HCT116 (cell line): ENCODE measurements at regions not wholly inside any gene's neighbourhood (a gene's known extent, or its start where the extent isn't known, plus 50 kb on each side); places are given as distances from the start of the nearest gene placed in this dataset.

Source experiments
- ATAC-seq: fragments of 200-7000 bp; cut with Tn5 transposase; 2 replicates; pipeline ENCODE4 v1.9.1; 2020; ENCODE audit warnings: mild to moderate bottlenecking, moderate library complexity
- BruUV-seq: library from RNA; stranded (reverse); fragments of 400-500 nt; replicated peaks from 2 replicates; lab custom pipeline; 2021; lab: Mats Ljungman, UMichigan
- CTCF ChIA-PET: fragments of 300-600 bp; sonication (Branson Sonifier 250); formaldehyde crosslinking; loops from one replicate; lab custom pipeline; 2021; ENCODE audit warnings: antibody characterized with exemption; lab: Charles Lee
- POLR2A ChIA-PET: fragments of 300-600, 350-600 bp; sonication (Branson Sonifier 250); formaldehyde crosslinking; loops from one replicate; lab custom pipeline; 2021; ENCODE audit warnings: antibody characterized with exemption; lab: Charles Lee
- RAD21 ChIA-PET, 2 experiments: fragments of 300-600 bp; sonication (Branson Sonifier 250); formaldehyde crosslinking; loops; one replicate each; lab custom pipeline; 2023; ENCODE audit warnings: low total read pairs in 2 of 2; ENCODE audit not compliant: uncharacterized antibody in 2 of 2, unreplicated experiment in 2 of 2, low non-redundant PET in 1 of 2; lab: Charles Lee
- DNase-seq: peaks from one replicate; pipeline ENCODE4 v3.0.0-alpha.2; 2010; ENCODE audit warnings: low read depth, low spot score
- H2AFZ ChIP-seq: fragments of 200-600 bp; shearing (Covaris generic), sonication (generic); 2 replicates; pipeline ENCODE4 v1.6.1; 2017; ENCODE audit warnings: low read depth, mixed run types, mixed read lengths, antibody characterized with exemption, low read length; ENCODE audit not compliant: poor library complexity, severe bottlenecking
- H3K27ac ChIP-seq: 2 replicates; pipeline ENCODE4 v1.5.1; 2012; ENCODE audit warnings: low read depth, low read length
- H3K27me3 ChIP-seq: fragments of 200-600 bp; sonication (generic); 2 replicates; pipeline ENCODE4 v1.6.1; 2016; ENCODE audit warnings: mixed run types, low read length, mixed read lengths; ENCODE audit not compliant: insufficient read depth
- H3K36me3 ChIP-seq, 2 experiments: fragments of 200-500 bp in 1 of 2; fragments of 200-600 bp in 1 of 2; sonication (Bioruptor generic) in 1 of 2; sonication (generic) in 1 of 2; 2 replicates each; pipeline versions ENCODE4 v1.5.1 to v1.6.1; 2014 to 2016; ENCODE audit warnings: low read length in 2 of 2, inconsistent platforms in 1 of 2, mixed read lengths in 1 of 2, mixed run types in 1 of 2; ENCODE audit not compliant: insufficient read depth in 2 of 2, control insufficient read depth in 1 of 2
- H3K4me1 ChIP-seq, 2 experiments: fragments of 200-600 bp in 1 of 2; sonication (generic) in 1 of 2; 2 replicates each; pipeline versions ENCODE4 v1.5.1 to v1.6.1; 2012 to 2017; ENCODE audit warnings: low read length in 2 of 2, inconsistent platforms in 1 of 2, mild to moderate bottlenecking in 1 of 2, mixed read lengths in 1 of 2, mixed run types in 1 of 2, moderate library complexity in 1 of 2; ENCODE audit not compliant: insufficient read depth in 2 of 2, control insufficient read depth in 1 of 2
- H3K4me2 ChIP-seq: fragments of 200-600 bp; sonication (generic); 2 replicates; pipeline ENCODE4 v1.6.1; 2017; ENCODE audit warnings: mixed run types, low read length, mixed read lengths
- H3K4me3 ChIP-seq, 2 experiments: fragments of 200-600 bp in 1 of 2; sonication (generic) in 1 of 2; replicated peaks in 1 of 2; 2 replicates each; pipeline ENCODE4 v1.5.1; 2011 to 2016; ENCODE audit warnings: low read length in 2 of 2, control low read depth in 1 of 2, low read depth in 1 of 2, mild to moderate bottlenecking in 1 of 2, mixed read lengths in 1 of 2, mixed run types in 1 of 2
- H3K79me2 ChIP-seq: fragments of 200-600 bp; sonication (generic); 2 replicates; pipeline ENCODE4 v1.6.1; 2017; ENCODE audit warnings: mild to moderate bottlenecking, mixed run types, low read length, moderate library complexity, mixed read lengths; ENCODE audit not compliant: insufficient read depth
- H3K9ac ChIP-seq: fragments of 200-600 bp; sonication (generic); 2 replicates; pipeline ENCODE4 v1.6.1; 2016; ENCODE audit warnings: low read length, mixed read lengths
- H3K9me2 ChIP-seq: fragments of 200-600 bp; sonication (generic), shearing (Covaris generic); 2 replicates; pipeline ENCODE4 v1.6.1; 2017; ENCODE audit warnings: mixed run types, mild to moderate bottlenecking, moderate library complexity; ENCODE audit not compliant: insufficient read depth
- H3K9me3 ChIP-seq, 2 experiments: fragments of 200-500 bp in 1 of 2; fragments of 200-600 bp in 1 of 2; sonication (Bioruptor generic) in 1 of 2; sonication (generic) in 1 of 2; 2 replicates each; pipeline ENCODE4 v1.6.1; 2014 to 2017; ENCODE audit warnings: low read length in 2 of 2, mixed read lengths in 2 of 2, inconsistent platforms in 1 of 2, low read depth in 1 of 2, mild to moderate bottlenecking in 1 of 2, mixed run types in 1 of 2, moderate library complexity in 1 of 2; ENCODE audit not compliant: control insufficient read depth in 1 of 2, insufficient read depth in 1 of 2
- H4K20me1 ChIP-seq: fragments of 200-600 bp; sonication (generic), shearing (Covaris generic); 2 replicates; pipeline ENCODE4 v1.6.1; 2017; ENCODE audit warnings: mixed run types, mild to moderate bottlenecking, moderate library complexity; ENCODE audit not compliant: insufficient read depth
- EGR1 ChIP-seq: IDR thresholded peaks from 2 replicates; pipeline ENCODE4 v1.6.1; 2012; ENCODE audit warnings: low read depth
- EZH2 ChIP-seq: fragments of 200-600 bp; sonication (generic); IDR thresholded peaks from 2 replicates; pipeline ENCODE4 v1.6.1; 2017; ENCODE audit warnings: antibody characterized with exemption, mixed run types
- EZH2phosphoT487 ChIP-seq: fragments of 200-600 bp; IDR thresholded peaks from 2 replicates; pipeline ENCODE4 v1.6.1; 2018; ENCODE audit warnings: antibody characterized with exemption, borderline replicate concordance
- FOSL1 ChIP-seq: IDR thresholded peaks from 2 replicates; pipeline ENCODE4 v1.6.1; 2012; ENCODE audit warnings: low read depth
- JUND ChIP-seq: IDR thresholded peaks from 2 replicates; pipeline ENCODE4 v1.6.1; 2012
- POLR2AphosphoS5 ChIP-seq: IDR thresholded peaks from 2 replicates; pipeline ENCODE4 v1.6.1; 2011; ENCODE audit warnings: mild to moderate bottlenecking, low read depth, low read length, moderate library complexity
- ZNF274 ChIP-seq: fragments of 200-500 bp; sonication (Bioruptor generic); IDR thresholded peaks from 2 replicates; pipeline ENCODE4 v1.6.1; 2014; ENCODE audit warnings: mild to moderate bottlenecking, low read depth, low read length, inconsistent platforms
- intact Hi-C: fragments of 100-400 bp; cut with micrococcal nuclease; formaldehyde crosslinking; loops from 2 replicates; pipeline ENCODE4 v1.10.0; 2022

GRCh38 chr10:64210211-64210610 lies 689.0 kb downstream of the REEP3 start:
- H3K36me3 ChIP-seq: no peaks in the 10 kb centered on the region
- POLR2A ChIA-PET: no interaction called here
- intact Hi-C loops: no loop called here
- RAD21 ChIA-PET: no interaction called here
- no peak overlapping the region for H3K9ac ChIP-seq
- no peak overlapping the region for H3K27ac ChIP-seq
- no peaks in the 10 kb centered on the region for H3K9me2 ChIP-seq
- ATAC-seq (no peak), DNase-seq (no peak)
- no TSS peak for BruUV-seq
- H2AFZ ChIP-seq: no peak overlapping the region
- H3K27me3 ChIP-seq: no peaks in the 10 kb centered on the region
- CTCF ChIA-PET: no interaction called here
- 0 out of 2 replicates have a peak overlapping the region, but pooled peaks have one; percentile 29 for H3K4me2 ChIP-seq
- no peaks in the 10 kb centered on the region for H4K20me1 ChIP-seq
- no peak overlapping the region for H3K4me3 ChIP-seq
- no peaks in the 10 kb centered on the region for H3K79me2 ChIP-seq
- H3K9me3 ChIP-seq: no peaks in the 10 kb centered on the region
- H3K4me1 ChIP-seq: peaks cover 0 to 11% of the 10 kb centered on the region in 2 experiments; a peak in 2 of 4 replicates
- peak; percentile 60; the same call in 1 of the 2 replicates for TF ChIP-seq ZNF274
- no peak for TF ChIP-seq JUND

GRCh38 chr10:64211466-64211865 lies 690.3 kb downstream of the REEP3 start:
- TF ChIP-seq EGR1 (no peak), EZH2 (no peak), FOSL1 (no peak), EZH2phosphoT487 (no peak), POLR2AphosphoS5 (no peak)
- H3K27ac ChIP-seq: no peak overlapping the region
- peaks cover 0 to 11% of the 10 kb centered on the region in 2 experiments; a peak in 2 of 4 replicates for H3K4me1 ChIP-seq
- no peaks in the 10 kb centered on the region for H3K9me3 ChIP-seq
- RAD21 ChIA-PET: no interaction called here
- no peaks in the 10 kb centered on the region for H3K9me2 ChIP-seq
- no peak overlapping the region for H2AFZ ChIP-seq
- CTCF ChIA-PET: no interaction called here
- H3K27me3 ChIP-seq: no peaks in the 10 kb centered on the region
- no peaks in the 10 kb centered on the region for H3K36me3 ChIP-seq
- no peak overlapping the region for H3K4me2 ChIP-seq
- ATAC-seq: no peak
- intact Hi-C loops: no loop called here
- H4K20me1 ChIP-seq: no peaks in the 10 kb centered on the region
- no TSS peak for BruUV-seq
- DNase-seq: no peak
- H3K4me3 ChIP-seq: no peak overlapping the region
- H3K9ac ChIP-seq: no peak overlapping the region
- POLR2A ChIA-PET: no interaction called here
- H3K79me2 ChIP-seq: no peaks in the 10 kb centered on the region
